HK-2 (cell line): ENCODE measurements at regions not wholly inside any gene's neighbourhood (a gene's known extent, or its start where the extent isn't known, plus 50 kb on each side); places are given as distances from the start of the nearest gene placed in this dataset.

Experiments
- DNase-seq: peaks from one replicate; pipeline ENCODE4 v3.0.0-alpha.2; 2018; ENCODE audit not compliant: unreplicated experiment

GRCh38 chr20:63100926-63101699, 94.3 kb upstream of the BHLHE23 start:
- no peak for DNase-seq

- DNase-seq: no peak
These were observed 93.6 kb upstream of the BHLHE23 start for GRCh38 chr20:63100174-63100925.

DNA sequence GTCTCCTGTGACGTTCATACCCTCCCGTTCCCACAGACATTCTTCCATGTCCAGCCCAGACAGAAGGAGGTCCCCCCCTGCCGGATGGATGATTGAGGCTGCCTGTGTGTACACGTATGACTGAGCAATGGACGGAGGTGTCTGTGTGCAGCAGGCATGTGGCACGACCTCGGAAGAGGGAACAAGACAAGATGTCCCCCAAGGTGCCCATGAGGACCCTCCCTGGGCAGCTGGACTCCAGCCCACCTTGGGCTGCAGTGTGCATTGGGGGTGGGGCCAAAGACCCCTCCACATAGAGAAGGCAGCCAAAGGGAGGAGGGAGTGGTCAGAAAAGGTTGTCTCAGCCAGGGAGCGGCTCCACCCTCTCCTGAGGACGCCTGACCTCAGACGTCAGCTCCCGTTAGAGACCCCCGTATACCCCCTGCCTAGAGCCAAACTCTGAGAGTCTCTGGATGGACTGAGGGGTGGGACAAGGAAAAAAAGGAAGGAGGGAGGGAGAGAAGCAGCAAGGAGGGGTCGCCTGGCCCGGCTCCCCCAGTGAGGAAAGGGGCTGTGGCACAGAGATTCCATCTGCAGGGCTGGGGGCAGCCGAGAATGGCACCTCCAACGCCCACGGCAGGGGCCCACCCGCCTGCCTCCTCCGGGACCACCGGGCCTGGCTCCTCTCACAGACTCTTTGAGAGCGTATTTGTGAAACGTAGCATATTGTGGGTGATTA, 92.9 kb upstream of the BHLHE23 start:
- no peak for DNase-seq

- no peak for DNase-seq
These were observed 91.5 kb upstream of the BHLHE23 start for GRCh38 chr20:63098195-63098810.

DNA sequence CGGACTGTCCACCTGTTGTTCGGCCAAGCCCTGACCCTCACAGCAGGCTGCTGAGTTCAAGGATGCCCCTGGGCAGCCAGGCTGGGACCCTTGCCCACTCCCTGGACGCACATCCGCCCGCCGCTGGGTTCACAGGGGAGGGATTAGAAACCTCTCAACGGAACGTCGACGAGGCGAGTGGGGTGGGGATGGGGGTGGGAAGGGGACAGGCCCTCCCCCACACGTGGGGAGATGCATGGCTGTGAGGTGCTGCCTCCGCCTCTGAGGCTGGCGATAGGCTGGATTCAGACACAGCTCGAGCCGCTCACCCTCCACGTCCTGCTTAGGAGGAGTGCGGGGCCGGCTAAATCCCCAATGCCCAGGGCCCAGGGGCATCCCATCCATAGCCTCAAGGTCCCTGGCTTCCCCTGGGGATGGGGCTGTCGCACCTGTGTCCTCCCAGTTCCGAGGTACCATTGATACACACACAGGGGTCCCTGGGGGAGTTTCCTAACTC, 90.6 kb upstream of the BHLHE23 start:
- DNase-seq: no peak

GRCh38 chr20:63096681-63097335, 90.0 kb upstream of the BHLHE23 start:
- no peak for DNase-seq

DNA sequence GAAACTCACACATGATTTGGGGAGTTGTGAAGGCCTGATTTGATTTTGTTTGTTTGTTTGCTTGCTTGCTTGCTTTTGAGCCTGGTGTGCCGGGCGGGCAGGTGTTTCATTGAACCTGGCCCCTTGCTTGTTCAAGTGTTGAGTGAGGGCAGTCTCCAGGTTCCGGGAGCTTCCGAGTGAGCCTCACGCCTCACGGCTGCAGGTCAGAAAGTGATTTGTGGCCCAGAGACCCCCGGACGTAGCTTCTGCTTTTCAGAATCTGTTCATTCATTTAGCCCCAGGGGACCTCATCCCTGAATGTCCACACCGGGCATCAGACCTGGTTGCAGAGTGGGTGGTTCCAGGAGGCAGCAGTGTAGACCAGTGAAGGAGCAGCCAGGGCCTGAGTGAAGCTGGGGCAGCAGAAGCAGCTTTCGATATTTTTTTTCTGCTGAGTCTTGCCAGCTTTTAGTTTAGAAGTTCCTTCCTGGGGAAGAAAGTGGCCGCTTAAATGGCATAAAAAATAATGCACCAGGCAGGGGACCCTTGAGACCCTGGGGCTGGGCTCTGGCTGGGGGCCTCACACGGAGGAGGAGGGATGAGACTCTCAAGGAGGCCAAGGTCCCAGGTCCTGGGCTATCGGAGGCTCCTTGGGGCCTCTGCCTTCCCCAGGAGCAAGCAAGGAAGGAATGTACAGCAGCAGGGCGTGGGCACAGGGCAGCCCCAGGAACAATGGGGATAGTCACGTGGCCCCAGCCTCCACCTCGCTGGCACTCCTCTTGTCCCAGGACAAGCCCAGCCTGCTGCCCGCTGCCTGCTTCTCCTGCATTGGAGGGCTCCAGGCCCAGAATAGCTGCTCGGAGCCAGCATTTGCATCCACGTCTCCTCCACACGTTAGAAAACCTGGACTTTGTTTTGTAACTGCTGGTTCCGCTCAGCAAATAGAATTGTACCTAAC, 89.2 kb upstream of the BHLHE23 start:
- no peak for DNase-seq

DNA sequence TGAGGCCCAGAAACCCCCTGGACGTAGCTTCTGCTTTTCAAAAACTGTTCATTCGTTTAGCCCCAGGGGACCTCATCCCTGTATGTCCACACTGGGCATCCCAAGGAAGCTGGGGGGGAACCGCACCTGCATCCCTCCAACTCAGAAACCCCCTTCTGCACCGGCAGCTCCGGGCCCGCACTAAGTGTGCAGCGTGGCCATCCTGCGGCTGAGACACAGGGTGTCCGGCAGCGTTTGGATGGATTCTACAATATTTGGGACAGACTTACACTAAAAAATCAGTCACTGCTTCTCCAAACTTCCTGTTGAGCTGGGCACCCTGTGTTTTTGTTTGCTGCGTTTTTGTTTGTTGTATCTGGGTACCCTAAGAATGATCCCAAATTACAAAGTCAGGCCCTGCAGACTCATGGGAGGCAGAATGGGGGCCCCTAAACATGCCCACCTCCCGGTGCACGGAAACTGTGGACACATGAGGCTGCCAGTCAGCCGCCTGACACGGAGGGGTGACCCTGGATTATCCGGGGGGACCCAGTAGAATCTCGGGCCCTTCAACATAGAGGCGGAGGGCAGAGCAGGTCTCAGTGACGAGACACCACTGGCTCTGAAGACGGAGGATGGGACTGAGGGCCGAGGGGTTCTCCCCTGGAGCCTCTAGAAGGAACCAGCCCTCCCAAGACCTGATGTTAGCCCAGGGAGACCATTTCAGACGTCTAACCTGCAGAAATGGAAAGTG, 88.2 kb upstream of the BHLHE23 start:
- no peak for DNase-seq

- no peak for DNase-seq
These were observed 87.4 kb upstream of the BHLHE23 start for GRCh38 chr20:63093966-63094766.

GRCh38 chr20:63092660-63093215, 86.0 kb upstream of the BHLHE23 start:
- DNase-seq: no peak

GRCh38 chr20:63091901-63092659, 85.3 kb upstream of the BHLHE23 start:
- no peak for DNase-seq

DNA sequence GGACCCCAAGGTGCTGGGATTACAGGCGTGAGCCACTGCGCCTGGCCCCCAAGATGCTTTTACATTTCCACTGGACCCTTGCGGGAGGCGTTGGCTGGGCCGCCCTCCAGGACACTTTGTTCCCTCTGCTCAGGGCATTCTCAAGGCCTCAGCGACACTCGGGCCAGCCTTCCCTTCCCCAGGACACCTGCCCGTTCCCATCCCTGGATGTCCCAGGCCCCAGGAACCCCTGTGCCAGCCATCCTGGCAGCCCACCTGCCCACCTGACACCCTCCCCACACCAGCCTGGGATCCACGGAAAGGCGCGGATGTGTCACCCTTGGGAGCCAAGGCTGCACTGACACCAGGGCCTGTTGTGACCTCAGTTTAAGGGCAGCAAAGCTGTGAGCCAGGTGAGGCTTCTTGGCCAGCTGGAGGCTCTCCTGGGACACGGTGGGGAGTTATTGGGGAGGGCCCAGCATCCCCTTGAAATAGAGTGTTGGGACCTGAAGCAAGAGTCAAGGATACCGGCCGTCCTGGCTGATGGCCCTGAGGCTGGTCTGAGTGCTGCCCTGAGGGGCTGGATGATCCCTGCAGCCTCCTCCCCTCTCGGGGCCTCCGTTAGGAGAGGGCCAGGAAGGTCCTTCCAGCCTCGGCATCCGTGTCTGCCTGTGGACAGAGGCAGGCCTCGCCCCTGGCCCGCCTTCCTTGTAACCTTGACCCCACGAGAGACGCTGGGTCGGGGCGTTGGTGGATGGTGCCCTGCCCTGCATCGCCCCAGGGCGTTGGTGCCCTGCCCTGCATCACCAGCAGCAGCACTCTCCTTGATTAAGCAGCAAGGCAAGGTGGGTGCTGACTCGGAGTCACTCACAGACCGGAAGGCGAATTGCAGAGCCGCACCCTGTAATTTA, 84.2 kb upstream of the BHLHE23 start:
- DNase-seq: no peak

DNA sequence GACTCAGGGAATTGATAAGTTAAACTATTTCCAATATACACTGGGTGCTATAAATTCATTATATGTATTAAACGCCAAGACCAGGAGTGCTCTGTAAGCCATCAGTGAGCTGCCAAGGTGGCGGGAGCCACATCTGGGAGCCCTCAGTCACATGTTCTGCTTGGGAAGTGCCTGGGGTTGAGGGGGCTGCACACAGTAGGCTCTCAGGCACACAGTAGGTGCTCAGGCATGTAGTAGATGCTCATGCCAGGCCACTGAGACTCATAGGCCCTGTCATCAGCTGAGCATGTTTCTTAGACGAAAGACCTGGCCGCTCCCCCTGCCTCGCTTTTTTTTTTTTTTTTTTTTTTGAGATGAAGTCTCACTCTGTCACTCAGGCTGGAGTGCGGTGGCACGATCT, 83.3 kb upstream of the BHLHE23 start:
- DNase-seq: no peak

GRCh38 chr20:63089051-63089907, 82.5 kb upstream of the BHLHE23 start:
- no peak for DNase-seq

- DNase-seq: no peak
These were observed 81.3 kb upstream of the BHLHE23 start for GRCh38 chr20:63087872-63088680.
